C4-2B (cell line): ENCODE measurements at regions not wholly inside any gene's neighbourhood (a gene's known extent, or its start where the extent isn't known, plus 50 kb on each side); places are given as distances from the start of the nearest gene placed in this dataset.

Experiments
- ZFX ChIP-seq: fragments of 450-650 bp; IDR thresholded peaks from 2 replicates; pipeline ENCODE4 v1.6.1; 2017
- TF ChIP-seq, protein P1 (sequence below): fragments of 450-650 bp; conservative IDR thresholded peaks from 2 replicates; pipeline ENCODE4 v1.5.1; 2017; ENCODE audit warnings: mild to moderate bottlenecking

DNA sequence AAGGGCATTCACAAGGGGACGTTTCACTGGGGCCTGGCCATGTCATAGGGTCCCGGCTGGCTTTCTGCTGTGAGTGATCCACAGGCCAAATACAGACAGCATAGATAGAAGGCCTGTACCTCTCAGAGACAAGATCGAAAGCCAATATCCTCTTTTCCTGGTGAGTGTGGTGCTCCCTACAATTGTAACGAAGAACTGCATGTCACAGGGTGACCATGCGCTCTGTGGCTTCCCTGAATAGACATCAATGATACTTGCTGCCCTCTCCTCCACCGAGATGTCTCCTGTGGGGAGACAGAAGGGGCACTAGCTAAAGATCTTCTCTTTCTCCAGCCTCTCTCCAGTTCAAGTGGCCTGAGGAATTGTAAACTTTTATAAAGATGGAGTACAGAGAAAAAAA, 226.1 kb upstream of the POU2AF2 start:
- TF ChIP-seq, protein P1, sequence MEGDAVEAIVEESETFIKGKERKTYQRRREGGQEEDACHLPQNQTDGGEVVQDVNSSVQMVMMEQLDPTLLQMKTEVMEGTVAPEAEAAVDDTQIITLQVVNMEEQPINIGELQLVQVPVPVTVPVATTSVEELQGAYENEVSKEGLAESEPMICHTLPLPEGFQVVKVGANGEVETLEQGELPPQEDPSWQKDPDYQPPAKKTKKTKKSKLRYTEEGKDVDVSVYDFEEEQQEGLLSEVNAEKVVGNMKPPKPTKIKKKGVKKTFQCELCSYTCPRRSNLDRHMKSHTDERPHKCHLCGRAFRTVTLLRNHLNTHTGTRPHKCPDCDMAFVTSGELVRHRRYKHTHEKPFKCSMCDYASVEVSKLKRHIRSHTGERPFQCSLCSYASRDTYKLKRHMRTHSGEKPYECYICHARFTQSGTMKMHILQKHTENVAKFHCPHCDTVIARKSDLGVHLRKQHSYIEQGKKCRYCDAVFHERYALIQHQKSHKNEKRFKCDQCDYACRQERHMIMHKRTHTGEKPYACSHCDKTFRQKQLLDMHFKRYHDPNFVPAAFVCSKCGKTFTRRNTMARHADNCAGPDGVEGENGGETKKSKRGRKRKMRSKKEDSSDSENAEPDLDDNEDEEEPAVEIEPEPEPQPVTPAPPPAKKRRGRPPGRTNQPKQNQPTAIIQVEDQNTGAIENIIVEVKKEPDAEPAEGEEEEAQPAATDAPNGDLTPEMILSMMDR, result no peak
- no peak for TF ChIP-seq ZFX
